OCI-LY7 (cell line): ENCODE measurements at regions not wholly inside any gene's neighbourhood (a gene's known extent, or its start where the extent isn't known, plus 50 kb on each side); places are given as distances from the start of the nearest gene placed in this dataset.

Experiments
- EZH2phosphoT487 ChIP-seq: fragments of 200-600 bp; sonication (generic); IDR thresholded peaks from 2 replicates; pipeline ENCODE4 v1.6.1; 2018; ENCODE audit warnings: low read depth, borderline replicate concordance, mild to moderate bottlenecking, mixed run types, antibody characterized with exemption, low read length, moderate library complexity, mixed read lengths
- TF ChIP-seq, protein P1 (sequence below): fragments of 200-600 bp; sonication (generic); conservative IDR thresholded peaks from 2 replicates; pipeline ENCODE4 v1.5.1; 2014; ENCODE audit warnings: mild to moderate bottlenecking, antibody characterized with exemption, low read length, moderate library complexity, mixed read lengths

DNA sequence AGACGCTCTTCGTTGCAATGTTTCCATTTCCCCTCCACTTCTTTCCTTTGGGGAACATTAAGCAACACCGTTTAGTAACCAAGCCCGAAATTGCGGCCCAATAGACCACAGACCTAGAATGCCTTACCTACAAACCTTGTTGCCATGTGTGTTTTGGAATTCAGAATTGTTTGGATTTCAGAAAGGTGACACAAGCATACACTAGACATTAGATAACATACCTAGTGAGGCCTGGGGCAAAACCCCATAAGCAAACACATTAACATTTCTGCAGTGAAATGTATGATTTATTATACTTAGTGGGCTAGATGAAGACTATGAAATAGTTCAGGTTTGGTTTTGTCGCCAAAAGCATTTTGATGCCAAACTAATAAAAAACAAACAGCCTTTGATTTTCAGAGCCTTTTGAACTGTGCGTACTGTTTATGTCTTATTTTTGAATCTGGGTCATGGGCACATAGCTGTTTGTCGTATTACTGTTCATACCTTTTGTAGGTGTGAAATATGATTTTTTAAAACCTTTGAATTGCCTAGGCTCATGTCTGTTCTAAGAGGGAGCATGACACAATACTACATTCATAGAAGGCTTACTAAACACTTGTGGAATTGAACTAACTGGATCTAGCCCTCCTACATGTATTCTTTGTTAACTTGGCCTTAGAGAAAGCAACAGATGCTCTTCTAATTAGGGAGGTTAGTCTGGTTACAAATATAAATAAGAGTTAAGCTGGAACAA is 88.6 kb upstream of the TMEM164 start:
- TF ChIP-seq, protein P1, sequence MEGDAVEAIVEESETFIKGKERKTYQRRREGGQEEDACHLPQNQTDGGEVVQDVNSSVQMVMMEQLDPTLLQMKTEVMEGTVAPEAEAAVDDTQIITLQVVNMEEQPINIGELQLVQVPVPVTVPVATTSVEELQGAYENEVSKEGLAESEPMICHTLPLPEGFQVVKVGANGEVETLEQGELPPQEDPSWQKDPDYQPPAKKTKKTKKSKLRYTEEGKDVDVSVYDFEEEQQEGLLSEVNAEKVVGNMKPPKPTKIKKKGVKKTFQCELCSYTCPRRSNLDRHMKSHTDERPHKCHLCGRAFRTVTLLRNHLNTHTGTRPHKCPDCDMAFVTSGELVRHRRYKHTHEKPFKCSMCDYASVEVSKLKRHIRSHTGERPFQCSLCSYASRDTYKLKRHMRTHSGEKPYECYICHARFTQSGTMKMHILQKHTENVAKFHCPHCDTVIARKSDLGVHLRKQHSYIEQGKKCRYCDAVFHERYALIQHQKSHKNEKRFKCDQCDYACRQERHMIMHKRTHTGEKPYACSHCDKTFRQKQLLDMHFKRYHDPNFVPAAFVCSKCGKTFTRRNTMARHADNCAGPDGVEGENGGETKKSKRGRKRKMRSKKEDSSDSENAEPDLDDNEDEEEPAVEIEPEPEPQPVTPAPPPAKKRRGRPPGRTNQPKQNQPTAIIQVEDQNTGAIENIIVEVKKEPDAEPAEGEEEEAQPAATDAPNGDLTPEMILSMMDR: no peak
- no peak for TF ChIP-seq EZH2phosphoT487
